ENCODE measurements at regions not wholly inside any gene's neighbourhood (a gene's known extent, or its start where the extent isn't known, plus 50 kb on each side); places are given as distances from the start of the nearest gene placed in this dataset.

DNA sequence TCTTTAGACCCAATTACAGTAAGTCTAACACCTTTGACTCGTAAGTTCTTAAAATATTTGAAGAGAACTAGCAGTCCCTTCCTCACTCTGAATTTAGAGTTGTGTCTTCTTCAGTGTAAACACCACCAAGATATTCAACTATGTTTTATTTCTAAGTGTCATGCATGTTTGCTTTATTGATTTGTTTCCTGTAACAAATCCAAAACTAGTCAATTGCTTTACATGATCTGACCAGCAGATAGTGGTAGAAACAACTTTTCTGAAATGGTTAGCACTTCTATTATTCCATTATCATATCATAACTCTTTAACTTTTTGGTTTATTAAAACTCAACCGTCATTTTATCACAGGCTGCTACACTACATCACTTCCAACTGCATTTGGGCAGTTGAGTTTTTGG is 90.1 kb downstream of the INHBA start:
- TF ChIP-seq GATA2 (IDR thresholded peaks at IDR 0.05; ENCODE audit: low read depth, low read length) (no peak), GATA3 (IDR thresholded peaks at IDR 0.05; ENCODE audit: low read depth, low read length) (no peak)
